ENCODE measurements at regions not wholly inside any gene's neighbourhood (a gene's known extent, or its start where the extent isn't known, plus 50 kb on each side); places are given as distances from the start of the nearest gene placed in this dataset.
"Not testable (repeated sequence)": the region's sequence is repeated elsewhere in the genome, so short reads cannot be mapped to it uniquely, and the experiment has no call there.

GRCh38 chr11:42311514-42311913 lies 852.1 kb upstream of the LRRC4C start:
- DNase-seq (ENCODE audit: low spot score), result no peak

GRCh38 chr11:42311944-42312343 lies 852.5 kb upstream of the LRRC4C start:
- no peak for DNase-seq (ENCODE audit: low spot score)

GRCh38 chr11:42315267-42315666 lies 855.8 kb upstream of the LRRC4C start:
- DNase-seq (ENCODE audit: low spot score), result no peak

- DNase-seq (ENCODE audit: low spot score), result no peak
Observed at GRCh38 chr11:42315846-42316245, 856.4 kb upstream of the LRRC4C start.

GRCh38 chr11:42319921-42320320 lies 860.5 kb upstream of the LRRC4C start:
- DNase-seq (ENCODE audit: low spot score), result no peak

GRCh38 chr11:42329929-42330565 lies 870.6 kb upstream of the LRRC4C start:
- no peak for DNase-seq (ENCODE audit: low spot score)

GRCh38 chr11:42337786-42338455 lies 878.5 kb upstream of the LRRC4C start:
- DNase-seq (ENCODE audit: low spot score), result no peak

- no peak for DNase-seq (ENCODE audit: low spot score)
Observed at GRCh38 chr11:42344204-42344792, 884.8 kb upstream of the LRRC4C start.

GRCh38 chr11:42345933-42346332 lies 886.5 kb upstream of the LRRC4C start:
- no peak for DNase-seq (ENCODE audit: low spot score)

GRCh38 chr11:42363701-42364100 lies 904.2 kb upstream of the LRRC4C start:
- no peak for DNase-seq (ENCODE audit: low spot score)

- no peak for DNase-seq (ENCODE audit: low spot score)
Observed at GRCh38 chr11:42390116-42390515, 921.7 kb upstream of the API5 start.

- no peak for DNase-seq (ENCODE audit: low spot score)
Observed at GRCh38 chr11:42397483-42397882, 914.3 kb upstream of the API5 start.

GRCh38 chr11:42407341-42407740 lies 904.5 kb upstream of the API5 start:
- DNase-seq (ENCODE audit: low spot score), result no peak

- no peak for DNase-seq (ENCODE audit: low spot score)
Observed at GRCh38 chr11:42410251-42410955, 901.4 kb upstream of the API5 start.

- DNase-seq (ENCODE audit: low spot score), result no peak
Observed at GRCh38 chr11:42412590-42412989, 899.2 kb upstream of the API5 start.

- DNase-seq (ENCODE audit: low spot score), result no peak
Observed at GRCh38 chr11:42417691-42418090, 894.1 kb upstream of the API5 start.

- DNase-seq (ENCODE audit: low spot score), result no peak
Observed at GRCh38 chr11:42422090-42422489, 889.7 kb upstream of the API5 start.

GRCh38 chr11:42434911-42435310 lies 876.9 kb upstream of the API5 start:
- DNase-seq (ENCODE audit: low spot score), result not testable (repeated sequence)

- no peak for DNase-seq (ENCODE audit: low spot score)
Observed at GRCh38 chr11:42444406-42444805, 867.4 kb upstream of the API5 start.

GRCh38 chr11:42462558-42463310 lies 849.1 kb upstream of the API5 start:
- no peak for DNase-seq (ENCODE audit: low spot score)

GRCh38 chr11:42465623-42466022 lies 846.2 kb upstream of the API5 start:
- no peak for DNase-seq (ENCODE audit: low spot score)

GRCh38 chr11:42473106-42473505 lies 838.7 kb upstream of the API5 start:
- no peak for DNase-seq (ENCODE audit: low spot score)
